GM12878 (cell line): ENCODE measurements at regions not wholly inside any gene's neighbourhood (a gene's known extent, or its start where the extent isn't known, plus 50 kb on each side); places are given as distances from the start of the nearest gene placed in this dataset.
"Not testable (repeated sequence)": the region's sequence is repeated elsewhere in the genome, so short reads cannot be mapped to it uniquely, and the experiment has no call there.

Experiments used
- ATAC-seq: fragments of 200-7000 bp; cut with Tn5 transposase; 3 replicates; pipeline ENCODE4 v1.9.1; 2020; ENCODE audit warnings: mild to moderate bottlenecking, moderate library complexity
- BruUV-seq: library from RNA; stranded (reverse); fragments of 400-500 nt; replicated peaks from 2 replicates; lab custom pipeline; 2021; lab: Mats Ljungman, UMichigan
- CTCF ChIA-PET: fragments of 300-600 bp; sonication (Branson Sonifier 250); formaldehyde crosslinking; extraction: SDS; loops from one replicate; lab custom pipeline; 2021; ENCODE audit warnings: inconsistent platforms; lab: Yijun Ruan, JAX
- POLR2A ChIA-PET: fragments of 350-600 bp; formaldehyde crosslinking; extraction: SDS; loops from one replicate; lab custom pipeline; 2021; ENCODE audit warnings: inconsistent platforms; lab: Charles Lee
- RAD21 ChIA-PET: fragments of 300-600 bp; sonication (Branson Sonifier 250); formaldehyde crosslinking; loops from one replicate; lab custom pipeline; 2023; ENCODE audit warnings: antibody characterized with exemption; ENCODE audit not compliant: unreplicated experiment; lab: Charles Lee
- SMC1A ChIA-PET: fragments of 300-600 bp; sonication (Branson Sonifier 250); formaldehyde crosslinking; loops from one replicate; lab custom pipeline; 2023; ENCODE audit not compliant: unreplicated experiment, uncharacterized antibody; lab: Charles Lee
- DNase-seq: peaks from one replicate; pipeline ENCODE4 v3.0.0-alpha.2; 2011; ENCODE audit warnings: low read depth, low spot score
- FAIRE-seq: peaks from 3 replicates; lab custom pipeline; 2011; peaks lifted over from hg19 to GRCh38; lab: Jason Lieb, UNC
- H2AFZ ChIP-seq: 2 replicates; pipeline ENCODE4 v1.6.0; 2011; ENCODE audit warnings: low read depth, low read length, control low read depth; ENCODE audit not compliant: control insufficient read depth
- H3K27ac ChIP-seq: 2 replicates; pipeline ENCODE4 v1.5.1; 2011; ENCODE audit warnings: control low read depth; ENCODE audit not compliant: control insufficient read depth, insufficient read depth
- H3K27me3 ChIP-seq, 2 experiments: replicated peaks in 1 of 2; 2 replicates each; pipeline versions ENCODE4 v1.6.0 to v1.6.1; 2011; ENCODE audit warnings: low read length in 1 of 2; ENCODE audit not compliant: control insufficient read depth in 2 of 2, insufficient read depth in 2 of 2
- H3K36me3 ChIP-seq, 2 experiments: 2 replicates each; pipeline ENCODE4 v1.5.1; 2011; ENCODE audit warnings: low read length in 1 of 2; ENCODE audit not compliant: control insufficient read depth in 2 of 2, insufficient read depth in 2 of 2
- H3K4me1 ChIP-seq: 2 replicates; pipeline ENCODE4 v1.6.1; 2011; ENCODE audit warnings: mild to moderate bottlenecking, low read length, moderate library complexity, mixed read lengths; ENCODE audit not compliant: control insufficient read depth, insufficient read depth
- H3K4me2 ChIP-seq: 2 replicates; pipeline ENCODE4 v1.6.0; 2011; ENCODE audit warnings: control low read depth; ENCODE audit not compliant: control insufficient read depth, insufficient read depth
- H3K4me3 ChIP-seq: fragments of 200-600 bp; sonication (generic); 2 replicates; pipeline ENCODE4 v1.5.1; 2016
- H3K79me2 ChIP-seq: 2 replicates; pipeline ENCODE4 v1.6.0; 2011; ENCODE audit warnings: low read length; ENCODE audit not compliant: control insufficient read depth, insufficient read depth
- H3K9ac ChIP-seq: 2 replicates; pipeline ENCODE4 v1.8.0; 2011; ENCODE audit warnings: low read length, control low read depth, mixed read lengths; ENCODE audit not compliant: control insufficient read depth, insufficient read depth
- H3K9me3 ChIP-seq: replicated peaks from 3 replicates; pipeline ENCODE4 v1.5.1; 2011; ENCODE audit warnings: mild to moderate bottlenecking, low read length; ENCODE audit not compliant: control insufficient read depth, insufficient read depth
- H4K20me1 ChIP-seq: 2 replicates; pipeline ENCODE4 v1.6.0; 2011; ENCODE audit not compliant: control insufficient read depth, insufficient read depth
- ATF7 ChIP-seq: fragments of 450-650 bp; IDR thresholded peaks from 2 replicates; pipeline ENCODE4 v1.6.1; 2016; ENCODE audit warnings: low read depth, mild to moderate bottlenecking
- ESRRA ChIP-seq: IDR thresholded peaks from 2 replicates; pipeline ENCODE4 v1.6.1; 2012; ENCODE audit warnings: mild to moderate bottlenecking, low read length, improper control_type of control experiment
- GATAD2B ChIP-seq: fragments of 450-650 bp; conservative IDR thresholded peaks from 2 replicates; pipeline ENCODE4 v1.6.1; 2017; ENCODE audit warnings: low read depth, mild to moderate bottlenecking, moderate library complexity
- HDAC2 ChIP-seq: fragments of 200-600 bp; sonication (generic); IDR thresholded peaks from 2 replicates; pipeline ENCODE4 v1.6.1; 2017
- IKZF1 ChIP-seq: fragments of 450-650 bp; conservative IDR thresholded peaks from 2 replicates; pipeline ENCODE4 v1.6.1; 2017; ENCODE audit warnings: antibody characterized with exemption, mild to moderate bottlenecking
- MEF2A ChIP-seq: IDR thresholded peaks from 2 replicates; pipeline ENCODE4 v1.6.1; 2011; ENCODE audit warnings: low read depth, mild to moderate bottlenecking, low read length, moderate library complexity; ENCODE audit not compliant: insufficient read depth
- MXI1 ChIP-seq: fragments of 150-350 bp; IDR thresholded peaks from 2 replicates; pipeline ENCODE4 v1.6.1; 2011; ENCODE audit warnings: low read depth, mild to moderate bottlenecking, inconsistent platforms, low read length, improper control_type of control experiment
- NFYB ChIP-seq: IDR thresholded peaks from 2 replicates; pipeline ENCODE4 v1.6.1; 2011; ENCODE audit warnings: low read depth, mild to moderate bottlenecking, low read length, improper control_type of control experiment, moderate library complexity; ENCODE audit not compliant: insufficient read depth
- RBBP5 ChIP-seq: fragments of 200-600 bp; sonication (generic); conservative IDR thresholded peaks from 2 replicates; pipeline ENCODE4 v1.6.1; 2016
- TARDBP ChIP-seq: IDR thresholded peaks from 2 replicates; pipeline ENCODE4 v1.6.1; 2016; ENCODE audit warnings: borderline replicate concordance
- YY1 ChIP-seq: IDR thresholded peaks from 2 replicates; pipeline ENCODE4 v1.6.1; 2011; ENCODE audit warnings: low read depth, mild to moderate bottlenecking, low read length
- ZZZ3 ChIP-seq: IDR thresholded peaks from 2 replicates; pipeline ENCODE4 v1.6.1; 2011; ENCODE audit warnings: low read depth; ENCODE audit not compliant: control insufficient read depth, insufficient read length
- WGBS: methylation state at CpG from one replicate; pipeline ENCODE4 v1.1.6; 2016; ENCODE audit warnings: low lambda C conversion rate; ENCODE audit not compliant: insufficient replicate concordance, insufficient coverage; ENCODE audit errors: missing lambda C conversion rate; 5-methylcytosine and 5-hydroxymethylcytosine counted together
- in situ Hi-C: fragments of 300-500 bp; cut with MboI; formaldehyde crosslinking; loops from 9 replicates; pipeline ENCODE4 v1.14.3; 2018; ENCODE audit warnings: mixed read lengths
- intact Hi-C: fragments of 100-400 bp; cut with micrococcal nuclease; formaldehyde crosslinking; loops from one replicate; pipeline ENCODE4 v1.14.2; 2022; ENCODE audit not compliant: unreplicated experiment
- TF ChIP-seq, protein P1 (sequence below): IDR thresholded peaks from 2 replicates; pipeline ENCODE4 v1.6.1; 2011; ENCODE audit warnings: borderline replicate concordance, low read depth, mild to moderate bottlenecking, moderate library complexity, mixed read lengths, low read length; ENCODE audit not compliant: insufficient read depth; ENCODE audit errors: extremely low read length
- TF ChIP-seq, protein P2 (sequence below): IDR thresholded peaks from 2 replicates; pipeline ENCODE4 v1.6.1; 2011; ENCODE audit warnings: low read depth, mild to moderate bottlenecking, low read length, moderate library complexity, borderline replicate concordance; ENCODE audit errors: extremely low read depth
- TF ChIP-seq, protein P3 (sequence below): IDR thresholded peaks from 2 replicates; pipeline ENCODE4 v1.6.1; 2012; ENCODE audit warnings: low read depth, low read length, improper control_type of control experiment

DNA sequence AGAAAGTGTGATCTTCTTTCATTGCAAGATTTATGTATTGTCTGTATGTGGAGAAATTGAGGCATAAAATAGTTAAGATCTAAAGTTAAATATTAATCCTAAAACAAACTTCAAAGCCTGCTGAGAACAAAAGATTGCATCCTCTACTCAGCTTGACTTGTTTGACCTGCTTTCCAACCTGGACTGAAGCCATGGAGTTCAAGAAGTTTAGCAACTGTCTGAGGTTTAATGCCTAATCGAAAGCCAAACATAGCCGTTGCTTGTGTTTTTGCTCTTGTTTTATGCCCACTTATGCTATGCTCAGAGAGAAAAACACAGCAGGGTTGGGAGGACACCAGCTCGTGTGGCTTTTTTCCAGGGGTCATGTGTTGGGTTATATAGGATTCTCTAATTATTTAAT is 135.6 kb downstream of the NUFIP1 start (continued):
- TF ChIP-seq TARDBP (no peak), ESRRA (no peak), ATF7 (no peak), RBBP5 (no peak)

DNA sequence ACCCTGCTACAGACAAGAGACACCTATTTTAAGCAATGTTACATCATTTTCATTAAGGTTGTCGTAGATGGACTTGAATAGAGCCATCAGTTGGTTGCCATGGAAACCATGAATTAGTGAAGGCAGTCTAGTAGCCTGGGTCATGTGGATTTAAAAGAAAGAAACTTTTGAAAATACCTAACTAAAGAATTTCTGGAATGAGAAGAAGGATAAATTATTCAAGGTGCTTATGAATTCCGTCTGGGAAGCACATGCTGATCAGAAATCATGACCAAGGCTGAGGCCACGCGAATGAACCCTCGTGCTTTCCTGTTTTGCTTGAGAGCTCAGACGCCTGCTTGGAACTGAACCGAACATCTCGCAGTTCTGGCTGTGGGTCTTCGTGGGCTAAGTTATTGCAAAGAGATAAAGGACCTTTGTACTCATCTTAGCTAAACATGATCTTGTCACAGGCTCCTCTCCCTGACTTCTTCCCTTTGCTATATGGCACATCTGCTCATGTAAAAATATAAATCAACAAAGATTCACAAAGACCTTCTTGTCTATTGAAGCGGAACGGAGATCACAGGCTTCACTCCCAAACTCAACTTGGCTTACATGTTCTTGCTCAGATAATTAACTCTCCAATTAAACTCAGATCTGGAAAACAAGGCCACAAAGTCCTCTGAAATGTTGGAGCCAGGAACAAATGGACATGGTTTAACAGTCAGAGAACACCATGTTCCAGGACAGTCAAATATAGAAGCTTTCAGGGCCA is 140.2 kb downstream of the NUFIP1 start:
- ChIA-PET SMC1A (no interaction called here), RAD21 (no interaction called here), POLR2A (no interaction called here), CTCF (no interaction called here)
- no peak for ATAC-seq
- intact Hi-C loops, result no loop called here
- TF ChIP-seq GATAD2B (no peak), ZZZ3 (no peak), MXI1 (no peak), HDAC2 (no peak), MEF2A (no peak), IKZF1 (no peak), NFYB (no peak), YY1 (no peak), RBBP5 (no peak)
- TF ChIP-seq, protein P1, sequence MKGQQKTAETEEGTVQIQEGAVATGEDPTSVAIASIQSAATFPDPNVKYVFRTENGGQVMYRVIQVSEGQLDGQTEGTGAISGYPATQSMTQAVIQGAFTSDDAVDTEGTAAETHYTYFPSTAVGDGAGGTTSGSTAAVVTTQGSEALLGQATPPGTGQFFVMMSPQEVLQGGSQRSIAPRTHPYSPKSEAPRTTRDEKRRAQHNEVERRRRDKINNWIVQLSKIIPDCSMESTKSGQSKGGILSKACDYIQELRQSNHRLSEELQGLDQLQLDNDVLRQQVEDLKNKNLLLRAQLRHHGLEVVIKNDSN, result no peak
- TF ChIP-seq, protein P2, sequence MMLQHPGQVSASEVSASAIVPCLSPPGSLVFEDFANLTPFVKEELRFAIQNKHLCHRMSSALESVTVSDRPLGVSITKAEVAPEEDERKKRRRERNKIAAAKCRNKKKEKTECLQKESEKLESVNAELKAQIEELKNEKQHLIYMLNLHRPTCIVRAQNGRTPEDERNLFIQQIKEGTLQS, result no peak
- TF ChIP-seq, protein P3, sequence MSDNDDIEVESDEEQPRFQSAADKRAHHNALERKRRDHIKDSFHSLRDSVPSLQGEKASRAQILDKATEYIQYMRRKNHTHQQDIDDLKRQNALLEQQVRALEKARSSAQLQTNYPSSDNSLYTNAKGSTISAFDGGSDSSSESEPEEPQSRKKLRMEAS, result no peak
- Histone ChIP-seq H2AFZ (no peak overlapping the region), H3K9me3 (no peaks in the 10 kb centered on the region), H3K4me1 (no peaks in the 10 kb centered on the region), H3K4me3 (no peak overlapping the region), H4K20me1 (no peaks in the 10 kb centered on the region), H3K27ac (no peak overlapping the region), H3K79me2 (no peaks in the 10 kb centered on the region), H3K9ac (no peak overlapping the region), H3K27me3 (no peaks in the 10 kb centered on the region), H3K4me2 (no peak overlapping the region), H3K36me3 (no peaks in the 10 kb centered on the region)
- BruUV-seq, result no TSS peak
- FAIRE-seq, result no peak
- in situ Hi-C loops, result no loop called here
- DNase-seq, result no peak
- 32% methylated on average over 11 of the region's 11 CpGs for WGBS

DNA sequence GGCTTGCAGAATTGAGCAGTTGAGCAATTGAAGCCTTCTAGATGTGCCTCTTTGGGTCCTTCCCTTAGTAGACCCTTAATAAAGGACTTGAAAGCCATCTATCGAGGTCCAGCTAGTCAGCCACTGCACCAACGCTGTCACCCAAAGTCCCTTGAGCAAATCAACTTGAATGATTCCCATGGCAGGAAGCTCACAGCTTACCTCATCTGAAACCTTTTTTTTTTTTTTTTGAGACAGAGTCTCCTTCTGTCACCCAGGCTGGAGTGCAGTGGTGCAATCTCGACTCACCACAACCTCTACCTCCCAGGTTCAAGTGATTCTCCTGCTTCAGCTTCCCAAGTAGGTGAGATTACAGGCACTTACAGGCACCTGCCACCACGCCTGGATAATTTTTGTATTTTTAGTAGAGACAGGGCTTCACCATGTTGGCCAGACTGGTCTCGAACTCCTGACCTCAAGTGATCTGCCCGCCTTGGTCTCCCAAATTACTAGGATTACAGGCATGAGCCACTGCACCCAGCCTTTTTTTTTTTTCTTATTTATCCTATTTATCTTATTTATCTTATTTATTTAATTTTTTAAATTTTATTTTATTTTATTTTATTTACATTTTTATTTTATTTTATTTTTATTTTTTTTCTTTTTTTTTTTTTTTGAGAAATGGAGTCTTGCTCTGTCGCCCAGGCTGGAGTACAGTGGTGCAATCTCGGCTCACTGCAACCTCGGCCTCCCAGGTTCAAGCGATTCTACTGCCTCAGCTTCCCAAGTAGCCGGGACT is 143.8 kb downstream of the NUFIP1 start:
- CTCF ChIA-PET, result interaction anchor here (0.7 kb wide), 1 partner anchor 27 kb away, joined by 3 read pairs; no protein-coding TSS in a partner anchor
- H4K20me1 ChIP-seq, H3K27me3 ChIP-seq, intact Hi-C loops, FAIRE-seq, H3K4me2 ChIP-seq, DNase-seq, H2AFZ ChIP-seq, H3K9ac ChIP-seq, SMC1A ChIA-PET, H3K36me3 ChIP-seq, H3K27ac ChIP-seq, BruUV-seq, H3K4me3 ChIP-seq, ATAC-seq, in situ Hi-C loops, H3K79me2 ChIP-seq, POLR2A ChIA-PET, RAD21 ChIA-PET, H3K4me1 ChIP-seq, H3K9me3 ChIP-seq: not testable (repeated sequence)
- WGBS, result 41% methylated on average over 10 of the region's 11 CpGs
